ENCODE measurements at regions not wholly inside any gene's neighbourhood (a gene's known extent, or its start where the extent isn't known, plus 50 kb on each side); places are given as distances from the start of the nearest gene placed in this dataset.
"Not testable (repeated sequence)": the region's sequence is repeated elsewhere in the genome, so short reads cannot be mapped to it uniquely, and the experiment has no call there.

GRCh38 chr16:60681043-60681442 lies 1355.2 kb downstream of the CDH8 start:
- no peak for DNase-seq (ENCODE audit: low read depth)

GRCh38 chr16:60675022-60675421 lies 1361.2 kb downstream of the CDH8 start:
- DNase-seq (ENCODE audit: low read depth), result no peak

GRCh38 chr16:60674241-60674640 lies 1362.0 kb downstream of the CDH8 start:
- no peak for DNase-seq (ENCODE audit: low read depth)

- no peak for DNase-seq (ENCODE audit: low read depth)
These were observed 1380.6 kb downstream of the CDH8 start for GRCh38 chr16:60655514-60656153.

GRCh38 chr16:60651346-60651745 lies 1384.9 kb downstream of the CDH8 start:
- no peak for DNase-seq (ENCODE audit: low read depth)

- no peak for DNase-seq (ENCODE audit: low read depth)
These were observed 1387.9 kb downstream of the CDH8 start for GRCh38 chr16:60648290-60648689.

- not testable (repeated sequence) for DNase-seq (ENCODE audit: low read depth)
These were observed 1388.8 kb downstream of the CDH8 start for GRCh38 chr16:60647388-60647787.

GRCh38 chr16:60646631-60647030 lies 1389.6 kb downstream of the CDH8 start:
- DNase-seq (ENCODE audit: low read depth), result no peak

- DNase-seq (ENCODE audit: low read depth), result no peak
These were observed 1390.7 kb downstream of the CDH8 start for GRCh38 chr16:60645541-60645940.

GRCh38 chr16:60642956-60643355 lies 1393.3 kb downstream of the CDH8 start:
- no peak for DNase-seq (ENCODE audit: low read depth)

- DNase-seq (ENCODE audit: low read depth), result no peak
These were observed 1395.1 kb downstream of the CDH8 start for GRCh38 chr16:60641067-60641665.

- DNase-seq (ENCODE audit: low read depth), result no peak
These were observed 1396.2 kb downstream of the CDH8 start for GRCh38 chr16:60640038-60640437.

GRCh38 chr16:60636636-60637035 lies 1399.6 kb downstream of the CDH8 start:
- not testable (repeated sequence) for DNase-seq (ENCODE audit: low read depth)

GRCh38 chr16:60636117-60636516 lies 1400.1 kb downstream of the CDH8 start:
- no peak for DNase-seq (ENCODE audit: low read depth)

GRCh38 chr16:60635548-60635947 lies 1400.7 kb downstream of the CDH8 start:
- DNase-seq (ENCODE audit: low read depth), result no peak

- no peak for DNase-seq (ENCODE audit: low read depth)
These were observed 1424.4 kb downstream of the CDH8 start for GRCh38 chr16:60611844-60612243.

GRCh38 chr16:60608971-60609370 lies 1427.3 kb downstream of the CDH8 start:
- DNase-seq (ENCODE audit: low read depth), result no peak

- DNase-seq (ENCODE audit: low read depth), result not testable (repeated sequence)
These were observed 1430.6 kb downstream of the CDH8 start for GRCh38 chr16:60605652-60606051.

GRCh38 chr16:60605176-60605575 lies 1431.1 kb downstream of the CDH8 start:
- DNase-seq (ENCODE audit: low read depth), result no peak

GRCh38 chr16:60586493-60586892 lies 1449.7 kb downstream of the CDH8 start:
- DNase-seq (ENCODE audit: low read depth), result no peak

GRCh38 chr16:60582528-60582927 lies 1453.7 kb downstream of the CDH8 start:
- no peak for DNase-seq (ENCODE audit: low read depth)

GRCh38 chr16:60566901-60567300 lies 1469.3 kb downstream of the CDH8 start:
- DNase-seq (ENCODE audit: low read depth), result no peak

- no peak for DNase-seq (ENCODE audit: low read depth)
These were observed 1471.7 kb downstream of the CDH8 start for GRCh38 chr16:60564588-60564987.

GRCh38 chr16:60563166-60563565 lies 1473.1 kb downstream of the CDH8 start:
- no peak for DNase-seq (ENCODE audit: low read depth)
